ENCODE measurements at regions not wholly inside any gene's neighbourhood (a gene's known extent, or its start where the extent isn't known, plus 50 kb on each side); places are given as distances from the start of the nearest gene placed in this dataset.

- peak in 1 of 2 experiments; percentile 3 for DNase-seq
These were observed 377.0 kb downstream of the PDGFC start for GRCh38 chr4:156594624-156595023.

GRCh38 chr4:156593464-156593863 lies 378.1 kb downstream of the PDGFC start:
- no peak for DNase-seq

GRCh38 chr4:156591679-156592078 lies 379.9 kb downstream of the PDGFC start:
- DNase-seq, result no peak

- DNase-seq, result no peak
These were observed 387.5 kb downstream of the PDGFC start for GRCh38 chr4:156584100-156584499.

GRCh38 chr4:156583265-156583664 lies 388.3 kb downstream of the PDGFC start:
- no peak for DNase-seq

- DNase-seq, result no peak
These were observed 390.1 kb downstream of the PDGFC start for GRCh38 chr4:156581282-156582063.

GRCh38 chr4:156578713-156579112 lies 392.9 kb downstream of the PDGFC start:
- DNase-seq, result no peak

- DNase-seq, result no peak
These were observed 393.6 kb downstream of the PDGFC start for GRCh38 chr4:156578005-156578404.

- DNase-seq, result no peak
These were observed 394.7 kb downstream of the PDGFC start for GRCh38 chr4:156576946-156577345.

GRCh38 chr4:156575430-156576073 lies 396.0 kb downstream of the PDGFC start:
- no peak for DNase-seq

GRCh38 chr4:156571146-156571545 lies 400.5 kb downstream of the PDGFC start:
- no peak for DNase-seq

GRCh38 chr4:156569535-156569934 lies 402.1 kb downstream of the PDGFC start:
- DNase-seq, result no peak

- no peak for DNase-seq
These were observed 403.1 kb downstream of the PDGFC start for GRCh38 chr4:156568484-156568883.

- no peak for DNase-seq
These were observed 403.6 kb downstream of the PDGFC start for GRCh38 chr4:156568041-156568440.

GRCh38 chr4:156560701-156561100 lies 410.9 kb downstream of the PDGFC start:
- DNase-seq, result no peak

- DNase-seq, result no peak
These were observed 412.3 kb downstream of the PDGFC start for GRCh38 chr4:156559346-156559745.

GRCh38 chr4:156558373-156559025 lies 413.1 kb downstream of the PDGFC start:
- no peak for DNase-seq

- no peak for DNase-seq
These were observed 413.7 kb downstream of the PDGFC start for GRCh38 chr4:156557920-156558319.

GRCh38 chr4:156556336-156556735 lies 415.3 kb downstream of the PDGFC start:
- no peak for DNase-seq

- no peak for DNase-seq
These were observed 417.9 kb downstream of the PDGFC start for GRCh38 chr4:156553659-156554058.

GRCh38 chr4:156547891-156548290 lies 423.7 kb downstream of the PDGFC start:
- DNase-seq, result no peak

GRCh38 chr4:156547439-156547838 lies 424.2 kb downstream of the PDGFC start:
- DNase-seq, result no peak

- DNase-seq, result no peak
These were observed 426.4 kb downstream of the PDGFC start for GRCh38 chr4:156545003-156545785.
